HG02642 (cell line): ENCODE measurements at regions not wholly inside any gene's neighbourhood (a gene's known extent, or its start where the extent isn't known, plus 50 kb on each side); places are given as distances from the start of the nearest gene placed in this dataset.
"Not testable (repeated sequence)": the region's sequence is repeated elsewhere in the genome, so short reads cannot be mapped to it uniquely, and the experiment has no call there.

Experiments
- ATAC-seq: cut with Tn5 transposase; IDR thresholded peaks from one replicate; pipeline ENCODE4 v1.9.1; 2021; ENCODE audit warnings: mild to moderate bottlenecking; ENCODE audit not compliant: unreplicated experiment, poor library complexity

- ATAC-seq, result no peak
These were observed 760.0 kb upstream of the FAM174A start for GRCh38 chr5:99775189-99775588.

GRCh38 chr5:99773290-99773689, 761.9 kb upstream of the FAM174A start:
- ATAC-seq, result no peak

DNA sequence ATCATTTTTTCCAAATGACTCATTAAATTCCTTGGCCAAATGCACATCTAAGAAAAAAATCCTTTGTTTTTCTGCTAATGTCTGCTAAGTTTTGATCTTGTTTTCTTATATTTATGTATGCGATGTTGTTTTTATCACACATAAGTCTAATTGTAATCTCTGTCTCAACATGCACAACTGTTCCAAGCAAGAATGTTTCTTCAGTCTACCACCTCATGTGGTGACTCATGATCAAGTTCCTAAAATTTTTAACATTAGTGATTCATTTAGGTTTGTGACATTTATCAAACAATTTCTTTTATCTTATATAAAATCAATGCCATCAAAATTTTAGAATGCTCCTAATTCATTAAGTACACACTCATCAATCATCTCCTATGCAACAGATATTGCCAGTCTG, 763.9 kb upstream of the FAM174A start:
- no peak for ATAC-seq

- ATAC-seq, result no peak
These were observed 770.2 kb upstream of the FAM174A start for GRCh38 chr5:99765011-99765410.

DNA sequence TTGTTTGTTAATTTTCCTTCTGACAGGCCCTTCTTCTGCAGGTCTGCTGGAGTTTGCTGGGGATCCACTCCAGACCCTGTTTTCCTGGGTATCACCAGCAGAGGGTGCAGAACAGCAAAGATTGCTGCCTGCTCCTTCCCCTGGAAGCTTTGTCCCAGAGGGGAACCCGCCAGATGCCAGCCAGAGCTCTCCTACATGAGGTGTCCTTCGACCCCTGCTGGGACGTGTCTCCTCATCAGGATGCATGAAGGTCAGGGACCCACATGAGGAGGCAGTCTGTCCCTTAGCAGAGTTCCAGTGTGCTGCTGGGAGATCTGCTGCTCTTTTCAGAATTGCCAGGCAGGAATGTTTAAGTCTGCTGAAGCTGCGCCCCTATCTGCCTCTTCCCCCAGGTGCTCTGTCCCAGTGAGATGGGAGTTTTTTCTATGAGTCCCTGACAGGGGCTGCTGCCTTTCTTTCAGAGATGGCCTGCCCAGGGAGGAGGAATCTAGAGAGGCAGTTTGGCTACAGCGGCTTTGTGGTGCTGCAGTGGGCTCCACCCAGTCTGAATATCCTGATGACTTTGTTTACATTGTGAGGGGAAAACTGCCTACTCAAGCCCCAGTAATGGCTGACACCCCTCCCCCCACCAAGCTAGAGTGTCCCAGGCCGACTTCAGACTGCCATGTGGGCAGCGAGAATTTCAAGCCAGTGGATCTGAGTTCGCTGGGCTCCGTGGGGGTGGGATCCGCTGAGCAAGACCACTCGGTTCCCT, 772.0 kb upstream of the FAM174A start:
- ATAC-seq, result no peak

GRCh38 chr5:99747342-99747741, 787.8 kb upstream of the FAM174A start:
- ATAC-seq, result no peak

- not testable (repeated sequence) for ATAC-seq
These were observed 802.0 kb upstream of the FAM174A start for GRCh38 chr5:99733146-99733545.

DNA sequence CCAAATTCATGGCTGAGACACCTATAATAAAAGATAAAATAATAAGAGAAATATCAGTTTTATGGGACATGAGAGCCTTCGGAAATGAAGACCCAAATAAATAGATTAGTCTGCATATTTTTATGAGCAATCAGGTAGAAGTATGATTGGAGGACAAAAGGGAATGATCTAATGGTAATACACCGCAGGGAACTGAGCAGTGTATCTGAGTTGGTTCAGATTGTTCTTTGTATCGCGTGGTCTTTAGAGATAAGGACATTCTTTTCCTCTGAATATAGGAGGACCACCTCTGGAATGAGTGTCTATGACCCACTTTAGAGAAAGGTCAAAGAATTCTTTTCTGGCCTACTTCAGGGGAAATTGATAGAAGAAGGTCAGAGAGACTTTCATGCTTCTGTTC, 801.8 kb upstream of the CHD1 start:
- not testable (repeated sequence) for ATAC-seq

GRCh38 chr5:99724732-99725290, 796.0 kb upstream of the CHD1 start:
- no peak for ATAC-seq

- ATAC-seq, result no peak
These were observed 792.7 kb upstream of the CHD1 start for GRCh38 chr5:99721506-99721905.

DNA sequence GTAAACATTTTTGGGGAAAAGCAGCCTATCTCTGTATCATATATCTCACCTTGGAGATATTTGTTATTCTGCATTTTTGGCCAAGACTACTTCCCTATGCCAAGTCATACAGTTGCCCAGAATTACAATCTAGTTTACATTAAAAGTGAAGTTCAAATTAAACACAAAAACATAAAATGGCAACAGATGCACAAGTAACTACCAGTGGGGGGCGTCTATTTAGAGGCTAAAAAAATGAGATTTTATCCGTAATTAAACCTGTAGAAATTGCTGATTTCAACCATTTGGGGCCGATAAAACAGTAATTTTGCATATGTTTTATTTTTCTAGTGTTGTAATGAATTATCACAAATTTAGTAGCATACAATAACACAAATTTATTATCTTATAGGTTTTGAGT, 787.1 kb upstream of the CHD1 start:
- ATAC-seq, result no peak

DNA sequence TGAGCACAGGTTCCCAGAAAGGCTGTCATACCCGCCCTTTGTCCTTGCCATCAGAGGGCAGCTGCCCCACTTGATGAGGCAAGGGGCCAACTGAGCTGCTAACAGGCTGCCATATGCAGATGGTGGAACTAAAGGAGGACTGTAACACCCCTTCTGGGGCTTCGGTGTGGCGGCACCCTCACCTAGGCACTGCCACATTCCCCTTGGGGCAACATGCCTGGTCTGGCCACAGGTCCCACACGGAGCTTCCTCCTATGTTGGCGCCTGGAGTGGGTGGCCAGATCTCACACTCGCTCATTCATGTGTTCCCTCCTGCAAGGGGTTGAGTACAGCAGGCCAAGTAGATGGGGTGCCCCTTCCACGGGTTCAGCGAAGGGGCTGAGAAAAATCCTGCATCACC, 777.4 kb upstream of the CHD1 start:
- no peak for ATAC-seq

- no peak for ATAC-seq
These were observed 773.8 kb upstream of the CHD1 start for GRCh38 chr5:99702565-99702964.

GRCh38 chr5:99694884-99695283, 766.1 kb upstream of the CHD1 start:
- ATAC-seq, result no peak

DNA sequence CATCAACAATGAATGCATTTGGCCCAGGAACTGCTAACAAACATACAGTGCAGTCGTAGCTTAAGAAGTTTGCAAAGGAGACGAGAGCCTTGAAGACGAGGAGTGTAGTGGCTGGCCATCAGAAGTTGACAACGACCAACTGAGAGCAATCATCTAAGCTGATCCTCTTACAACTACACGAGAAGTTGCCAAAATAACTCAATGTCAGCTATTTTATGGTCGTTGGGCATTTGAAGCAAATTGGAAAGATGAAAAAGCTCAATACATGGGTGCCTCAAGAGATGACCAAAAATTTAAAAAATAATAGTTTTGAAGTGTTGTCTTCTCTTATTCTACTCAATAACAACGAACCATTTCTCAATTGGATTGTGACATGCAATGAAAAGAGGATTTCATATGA, 757.7 kb upstream of the CHD1 start:
- no peak for ATAC-seq

DNA sequence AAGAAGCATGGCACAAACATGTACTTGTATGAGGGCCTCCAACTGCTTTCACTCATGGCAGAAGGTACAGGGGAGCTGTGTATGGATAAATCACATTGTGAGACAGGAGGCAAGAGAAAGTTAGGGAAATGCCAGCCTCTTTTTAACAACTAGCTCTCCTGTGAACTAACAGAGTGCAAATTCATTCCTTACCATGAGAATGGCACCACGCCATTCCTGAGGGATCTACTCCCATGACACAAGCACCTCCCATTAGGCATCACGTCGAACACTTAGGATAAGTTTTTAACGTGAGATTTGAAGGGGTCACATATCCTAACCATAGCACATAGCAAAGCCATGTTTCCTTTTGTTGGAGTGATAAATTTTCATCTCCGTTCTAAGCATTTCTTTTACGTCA, 747.2 kb upstream of the CHD1 start:
- ATAC-seq, result no peak

- ATAC-seq, result no peak
These were observed 745.3 kb upstream of the CHD1 start for GRCh38 chr5:99674101-99674500.

GRCh38 chr5:99664972-99665371, 736.2 kb upstream of the CHD1 start:
- ATAC-seq, result no peak

GRCh38 chr5:99651298-99651697, 722.5 kb upstream of the CHD1 start:
- ATAC-seq, result no peak

DNA sequence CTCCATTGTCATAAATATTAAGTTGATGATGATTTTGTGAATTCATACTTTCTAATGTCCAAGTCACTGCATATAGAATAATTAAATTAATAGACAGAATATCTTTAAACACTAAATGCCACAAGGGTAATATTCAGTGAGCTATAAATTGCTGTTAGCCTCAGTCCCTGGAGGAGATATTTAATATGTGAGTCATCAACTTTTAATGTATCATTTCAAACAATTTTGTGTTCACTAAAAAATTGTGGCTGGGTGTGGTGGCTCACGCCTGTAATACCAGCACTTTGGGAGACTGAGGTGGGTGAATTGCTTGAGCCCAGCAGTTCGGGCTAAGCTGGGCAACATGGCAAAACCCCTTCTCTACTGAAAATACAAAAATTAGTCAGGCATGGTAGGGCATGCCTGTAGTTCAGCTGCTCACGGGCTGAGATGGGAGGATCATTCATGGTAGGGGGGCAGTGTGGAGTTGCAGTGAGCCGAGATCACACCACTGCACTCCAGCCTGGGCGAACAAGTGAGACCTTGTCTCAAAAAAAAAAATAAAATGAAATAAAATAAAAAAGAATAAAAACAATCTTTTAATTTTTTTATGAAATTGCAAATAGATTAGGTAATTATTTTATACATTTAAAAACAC, 717.3 kb upstream of the CHD1 start:
- ATAC-seq, result no peak

DNA sequence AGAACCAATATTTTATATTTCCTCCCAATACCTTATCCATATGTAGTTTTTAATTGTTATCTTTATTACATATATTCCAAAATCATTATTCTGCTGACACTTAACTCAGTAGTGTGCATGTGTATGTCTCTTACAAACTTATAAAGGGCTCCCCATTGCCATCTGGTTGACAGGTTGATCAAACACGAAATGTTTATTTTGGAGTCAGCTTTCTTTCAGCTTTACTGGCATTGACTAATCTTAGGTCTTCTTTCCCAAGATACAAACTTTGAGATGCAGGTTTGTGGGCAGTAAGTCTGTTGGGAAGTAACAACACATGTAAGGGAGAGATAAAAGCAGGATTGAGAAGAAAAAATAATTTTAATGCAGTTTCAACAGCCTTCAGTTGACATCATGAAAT, 716.0 kb upstream of the CHD1 start:
- ATAC-seq, result no peak

DNA sequence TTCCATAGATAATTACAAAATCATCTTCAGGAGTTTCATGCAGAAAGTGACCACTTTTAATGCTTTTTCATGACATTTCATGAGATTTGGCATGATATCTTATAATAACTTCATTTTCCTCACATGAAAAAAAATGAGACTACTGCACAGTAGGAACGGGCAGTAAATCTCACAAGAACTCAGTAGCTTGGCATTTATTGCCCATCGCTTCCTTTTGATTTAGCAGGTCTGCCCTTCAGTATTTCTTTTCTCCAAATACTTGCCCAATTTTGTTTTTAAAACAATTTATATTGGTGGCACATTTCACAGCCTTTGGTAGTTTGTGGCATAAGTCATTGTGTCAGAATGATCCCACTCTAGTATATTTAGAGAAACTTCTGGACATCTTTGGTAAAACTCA, 711.8 kb upstream of the CHD1 start:
- ATAC-seq, result no peak
